ENCODE measurements at regions not wholly inside any gene's neighbourhood (a gene's known extent, or its start where the extent isn't known, plus 50 kb on each side); places are given as distances from the start of the nearest gene placed in this dataset.

GRCh38 chr3:102124704-102125103 is 275.4 kb downstream of the NFKBIZ start:
- no peak for FAIRE-seq

- no peak for FAIRE-seq
These were observed 276.1 kb downstream of the NFKBIZ start for GRCh38 chr3:102125197-102125993.

DNA sequence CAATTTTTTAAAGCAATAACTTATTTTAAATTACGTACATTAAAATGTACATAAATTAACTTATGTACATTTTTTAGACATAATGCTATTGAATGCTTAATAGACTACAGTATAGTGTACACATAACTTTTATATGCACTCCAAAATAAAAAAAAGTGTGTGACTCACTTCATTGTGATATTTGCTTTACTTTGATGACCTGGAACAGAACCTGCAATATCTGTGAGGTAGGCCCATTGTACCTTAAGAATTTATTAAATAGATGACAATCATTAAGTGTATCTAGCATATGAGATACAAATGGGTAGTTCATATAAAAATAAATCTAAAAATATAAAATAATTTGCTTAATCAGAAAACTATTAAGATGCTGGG is 276.7 kb downstream of the NFKBIZ start:
- FAIRE-seq: no peak

GRCh38 chr3:102129760-102130608 is 280.7 kb downstream of the NFKBIZ start:
- FAIRE-seq: no peak

GRCh38 chr3:102132370-102132769 is 283.1 kb downstream of the NFKBIZ start:
- FAIRE-seq: no peak

DNA sequence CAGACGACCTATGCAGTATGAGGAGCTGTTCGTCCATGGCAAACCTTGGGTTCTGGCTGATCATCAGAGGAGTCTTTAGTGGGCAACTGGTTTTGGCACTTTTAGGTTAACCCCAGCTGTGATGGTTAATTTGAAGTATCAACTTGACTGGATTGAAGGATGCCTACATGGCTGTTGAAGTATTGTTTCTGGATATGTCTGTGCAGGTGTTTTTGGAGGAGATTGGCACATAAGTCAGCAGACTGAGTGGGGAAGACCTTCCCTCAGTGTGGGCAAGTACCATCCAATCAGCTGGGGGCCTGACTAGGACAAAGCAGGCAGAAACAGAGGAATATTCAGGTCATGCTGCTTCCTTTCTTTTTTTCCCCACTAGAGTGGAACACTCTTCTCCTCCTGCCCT is 284.1 kb downstream of the NFKBIZ start:
- no peak for FAIRE-seq

DNA sequence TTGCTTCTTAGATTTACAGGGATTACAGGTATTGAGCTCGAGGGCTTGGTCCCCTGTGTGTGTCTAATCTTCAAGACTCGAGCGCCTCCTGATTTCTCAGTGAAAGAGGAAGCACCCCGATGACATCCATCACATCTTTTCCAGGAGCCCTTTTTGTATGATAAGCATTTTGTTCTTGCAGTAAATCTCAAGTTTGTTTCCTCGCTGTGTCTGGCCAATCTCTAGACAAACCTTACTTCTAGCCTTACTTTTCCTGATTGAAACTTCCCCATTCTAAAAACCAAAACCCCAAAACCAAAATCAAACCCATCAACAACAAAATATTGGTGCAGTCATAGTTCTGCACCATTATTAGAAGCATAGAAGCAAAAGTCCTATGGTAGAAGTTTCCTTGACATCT is 286.0 kb downstream of the NFKBIZ start:
- no peak for FAIRE-seq

DNA sequence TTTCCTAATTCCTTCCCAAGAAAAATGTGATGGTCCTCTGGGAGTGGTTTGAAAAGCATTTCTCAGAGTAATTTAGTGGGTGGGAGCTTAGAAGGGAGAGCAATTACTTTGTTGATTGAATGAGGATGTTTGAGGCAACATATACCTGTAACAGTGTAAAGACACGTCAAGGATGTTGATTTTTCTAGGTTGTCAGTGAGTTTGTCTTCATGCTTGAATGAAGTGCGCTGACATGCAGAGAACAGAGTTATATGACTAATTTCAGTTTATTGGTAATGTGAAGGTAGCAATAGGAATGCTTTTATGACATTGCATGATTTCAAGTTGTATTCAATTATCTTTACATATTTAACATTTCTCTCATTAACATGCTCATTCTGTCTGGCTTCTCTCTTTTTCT is 286.9 kb downstream of the NFKBIZ start:
- no peak for FAIRE-seq

DNA sequence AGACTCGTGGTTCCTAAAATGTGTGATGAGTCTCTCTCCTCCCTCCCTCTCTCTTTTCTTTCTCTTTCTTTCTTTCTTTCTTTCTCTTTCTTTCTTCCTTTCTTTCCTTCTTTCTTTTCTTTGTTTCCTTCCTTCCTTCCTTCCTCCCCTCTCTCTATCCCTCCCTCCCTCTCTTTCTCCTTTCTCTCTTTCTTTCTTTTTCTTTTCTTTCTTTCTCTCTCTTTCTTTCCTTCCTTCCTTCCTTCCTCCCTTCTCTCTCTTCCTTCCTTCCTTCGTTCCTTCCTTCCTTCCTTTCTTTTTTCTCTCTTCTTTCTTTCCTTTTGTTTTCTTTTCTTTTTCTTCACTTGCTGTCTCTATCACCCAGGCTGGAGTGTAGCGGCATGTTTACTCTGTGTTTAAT is 290.8 kb downstream of the NFKBIZ start:
- FAIRE-seq: no peak

DNA sequence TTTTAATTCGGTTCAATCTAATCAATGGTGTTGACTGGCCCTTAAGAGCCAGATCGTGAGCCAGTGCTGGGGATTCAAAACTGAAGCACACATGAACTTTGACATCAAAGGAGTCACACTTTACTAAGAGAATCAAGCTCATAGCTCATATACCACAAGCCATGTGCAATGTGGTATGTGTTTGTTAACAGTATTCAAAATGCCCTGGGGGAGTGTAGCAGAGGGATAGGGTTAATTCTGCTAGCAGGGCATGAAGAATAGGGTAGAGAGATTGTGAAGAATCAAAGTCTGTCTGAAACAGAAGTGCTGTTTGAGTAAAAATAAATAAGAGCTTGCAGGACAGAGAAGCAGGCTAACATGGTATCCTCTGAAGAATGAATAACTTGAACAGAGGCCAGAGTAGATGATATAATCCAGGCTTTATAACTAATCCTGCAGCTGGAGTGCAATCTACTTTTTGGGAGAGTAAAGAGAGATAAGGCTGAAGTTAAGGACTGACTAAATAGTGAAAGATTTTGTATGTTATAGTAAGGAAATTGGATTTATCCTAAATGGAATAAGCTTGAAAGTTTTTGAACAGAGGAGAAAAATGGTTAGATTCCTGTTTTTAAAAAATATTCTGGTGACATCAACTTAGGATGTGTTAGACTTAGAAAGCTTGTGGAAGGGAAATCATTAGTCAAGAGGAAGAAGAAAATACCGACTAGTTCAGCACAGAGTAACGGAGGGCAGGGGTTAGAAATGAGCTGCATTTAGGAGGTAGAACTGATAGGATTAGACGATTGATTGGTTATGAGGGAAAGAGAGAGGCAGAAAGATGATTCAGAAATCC is 292.0 kb downstream of the NFKBIZ start:
- FAIRE-seq: no peak

- FAIRE-seq: no peak
These were observed 292.6 kb downstream of the NFKBIZ start for GRCh38 chr3:102141928-102142239.

DNA sequence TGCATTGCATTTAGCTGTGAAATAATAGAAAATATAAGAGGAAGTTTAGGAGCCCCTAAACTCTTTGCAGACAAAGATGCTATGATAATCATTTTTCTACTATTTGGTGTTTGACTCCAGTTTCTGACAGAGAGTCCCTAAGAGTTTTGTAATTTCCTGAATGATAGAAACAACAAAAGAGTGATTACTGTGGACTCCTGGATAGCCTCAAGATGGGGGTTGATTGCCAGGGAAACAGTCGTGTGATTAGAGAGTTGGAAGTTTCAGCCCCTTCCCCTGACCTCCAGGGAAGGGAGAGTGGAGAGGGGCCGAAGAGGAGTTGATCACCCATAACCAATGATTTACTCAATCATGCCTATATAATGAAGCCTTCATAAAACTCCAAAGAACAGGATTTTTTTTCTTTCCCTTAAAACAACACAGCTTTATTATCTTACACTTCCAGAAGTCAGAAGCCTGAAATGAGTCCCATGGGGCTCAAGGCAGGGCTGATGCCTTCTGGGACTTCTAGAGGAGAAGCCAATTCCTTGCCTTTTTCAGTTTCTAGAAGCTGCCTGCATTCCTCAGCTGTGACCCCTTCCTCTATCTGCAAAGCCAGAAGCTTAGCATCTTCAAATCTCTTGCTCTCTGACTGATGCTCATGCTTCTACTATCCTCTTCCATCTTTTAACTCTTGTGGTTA is 292.3 kb upstream of the ZPLD1 start:
- no peak for FAIRE-seq

DNA sequence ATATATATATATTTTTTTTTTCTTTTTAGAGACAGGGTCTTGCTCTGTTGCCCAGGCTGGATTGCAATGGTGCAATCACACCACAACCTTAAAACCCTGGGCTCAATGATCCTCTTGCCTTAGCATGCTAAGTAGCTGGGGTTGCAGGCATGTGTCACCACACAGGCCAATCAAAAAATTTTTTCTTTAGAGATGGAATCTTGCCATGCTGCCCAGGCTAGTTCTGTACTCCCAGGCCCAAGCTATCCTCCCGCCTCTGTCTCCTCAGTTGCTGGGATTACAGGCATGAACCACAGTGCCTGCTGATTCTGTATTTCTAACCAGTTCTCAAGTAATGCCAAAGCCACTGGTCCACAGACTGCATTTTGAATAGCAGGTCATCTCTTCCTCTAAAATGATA is 291.3 kb upstream of the ZPLD1 start:
- no peak for FAIRE-seq

DNA sequence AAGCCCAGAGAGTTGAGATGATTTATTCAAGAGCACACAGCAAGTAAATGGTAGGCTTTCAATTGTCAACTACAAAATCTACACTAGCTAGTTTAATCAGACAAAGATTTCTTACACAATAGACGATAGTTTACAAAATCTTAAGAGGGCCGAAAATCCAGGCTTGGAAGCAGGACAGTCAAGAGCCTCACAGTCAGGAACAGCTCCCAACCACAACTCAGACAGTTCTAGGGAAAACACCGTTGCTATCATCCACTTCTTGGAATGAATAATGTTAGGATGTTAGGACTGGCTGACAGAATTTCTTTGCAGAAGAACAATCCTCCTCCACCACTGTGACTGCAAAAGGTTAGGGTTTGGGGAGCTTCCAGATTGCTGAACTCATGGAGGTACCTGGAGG is 290.8 kb upstream of the ZPLD1 start:
- FAIRE-seq: no peak

DNA sequence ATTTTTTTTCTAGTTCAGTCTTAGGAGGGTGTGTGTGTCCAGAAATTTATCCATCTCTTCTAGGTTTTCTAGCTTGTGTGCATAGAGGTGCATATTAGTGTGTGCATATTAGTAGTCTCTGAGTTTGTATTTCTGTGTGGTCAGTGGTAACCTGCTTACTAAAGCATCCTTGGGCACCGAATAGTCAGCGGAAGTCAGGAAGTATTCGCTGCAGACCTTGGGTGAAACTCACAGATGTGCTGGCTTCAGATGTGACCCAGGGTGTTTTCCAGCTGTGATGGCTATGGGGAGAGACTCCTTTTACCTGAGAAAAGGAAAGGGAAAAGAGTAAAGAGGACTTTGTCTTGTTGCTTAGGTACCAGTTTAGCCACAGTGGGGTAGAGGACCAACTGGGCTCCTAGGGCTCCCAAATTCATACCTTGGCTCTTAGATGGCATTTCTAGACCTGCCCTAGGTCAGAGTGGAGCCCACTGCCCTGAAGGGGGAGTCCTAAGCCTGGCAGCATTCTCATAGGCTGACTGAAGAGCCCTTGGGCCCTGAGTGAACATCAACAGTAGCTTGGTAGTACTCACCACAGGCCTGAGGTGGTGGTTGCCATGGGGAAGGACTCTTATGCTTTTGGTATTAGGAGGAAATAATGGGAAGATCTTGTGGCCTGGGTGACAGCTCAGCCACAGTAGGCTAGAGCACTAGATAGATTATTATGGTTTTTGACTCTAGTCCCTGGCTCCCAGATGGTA is 286.0 kb upstream of the ZPLD1 start:
- FAIRE-seq: no peak

DNA sequence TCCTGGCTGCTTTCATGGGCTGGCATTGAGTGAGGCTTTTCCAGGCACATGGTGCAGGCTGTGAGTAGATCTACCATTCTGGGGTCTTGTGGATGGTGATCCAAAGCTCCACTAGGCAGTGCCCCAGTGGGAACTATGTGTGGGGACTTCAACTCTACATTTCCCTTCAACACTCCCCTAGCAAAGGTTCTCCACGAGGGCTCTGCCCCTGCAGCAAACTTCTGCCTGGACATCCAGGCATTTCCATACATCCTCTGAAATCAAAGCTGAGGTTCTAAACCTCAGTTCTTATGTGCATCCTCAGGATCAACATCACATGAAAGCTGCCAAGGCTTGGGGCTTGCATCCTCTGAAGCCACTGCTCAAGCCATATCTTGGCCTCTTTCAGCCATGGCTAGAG is 282.9 kb upstream of the ZPLD1 start:
- FAIRE-seq: no peak

DNA sequence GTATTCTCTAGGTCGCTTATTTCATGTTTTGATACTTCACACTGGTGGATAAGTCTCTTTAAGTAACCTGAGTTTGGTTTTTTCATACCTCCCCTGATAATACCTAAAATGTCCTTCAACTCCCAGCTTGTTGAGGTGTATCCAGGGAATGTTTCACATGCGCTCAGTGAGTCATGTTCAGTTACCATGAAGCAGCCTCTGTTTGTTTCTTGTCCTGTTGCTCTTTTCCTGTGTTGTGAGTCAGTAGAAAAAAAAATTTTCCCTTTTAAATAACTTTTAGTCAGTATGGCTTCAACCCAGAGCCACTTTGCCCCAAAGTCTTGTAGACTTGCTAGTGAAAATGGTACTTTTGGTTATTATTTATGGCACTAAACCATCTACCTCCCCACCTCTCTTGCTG is 278.4 kb upstream of the ZPLD1 start:
- FAIRE-seq: peak; percentile 21

DNA sequence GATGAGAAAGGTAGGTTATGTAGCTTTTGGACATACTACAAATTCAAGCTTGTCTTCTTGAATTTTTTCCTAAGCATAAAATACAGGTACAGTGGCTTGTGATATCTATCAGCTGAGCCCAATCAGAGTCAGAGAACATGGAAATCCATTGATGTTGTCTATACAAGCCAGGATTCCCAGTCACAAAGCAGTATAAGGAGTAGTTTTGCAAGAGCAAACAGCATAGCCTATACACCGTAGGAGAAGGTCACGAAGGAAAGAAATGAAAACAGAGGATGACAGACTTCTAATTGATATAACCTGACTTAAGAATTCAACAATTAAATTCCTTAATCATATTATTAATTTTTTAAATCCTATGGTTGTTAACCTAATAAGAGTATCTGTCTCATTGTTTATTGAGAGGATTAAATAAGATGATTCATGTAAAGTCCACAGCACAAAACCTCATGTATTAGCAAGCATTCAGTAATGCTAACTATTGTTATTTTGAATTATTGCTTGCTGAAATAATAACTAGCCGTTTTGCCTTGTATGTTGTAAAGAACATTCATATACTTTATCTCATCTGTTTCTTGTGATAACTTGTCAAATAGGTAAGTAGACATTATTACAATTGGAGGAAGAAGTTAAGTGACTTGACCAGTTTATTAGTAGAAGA is 276.6 kb upstream of the ZPLD1 start:
- FAIRE-seq: peak; percentile 76

GRCh38 chr3:102159810-102160451 is 274.9 kb upstream of the ZPLD1 start:
- FAIRE-seq: no peak

DNA sequence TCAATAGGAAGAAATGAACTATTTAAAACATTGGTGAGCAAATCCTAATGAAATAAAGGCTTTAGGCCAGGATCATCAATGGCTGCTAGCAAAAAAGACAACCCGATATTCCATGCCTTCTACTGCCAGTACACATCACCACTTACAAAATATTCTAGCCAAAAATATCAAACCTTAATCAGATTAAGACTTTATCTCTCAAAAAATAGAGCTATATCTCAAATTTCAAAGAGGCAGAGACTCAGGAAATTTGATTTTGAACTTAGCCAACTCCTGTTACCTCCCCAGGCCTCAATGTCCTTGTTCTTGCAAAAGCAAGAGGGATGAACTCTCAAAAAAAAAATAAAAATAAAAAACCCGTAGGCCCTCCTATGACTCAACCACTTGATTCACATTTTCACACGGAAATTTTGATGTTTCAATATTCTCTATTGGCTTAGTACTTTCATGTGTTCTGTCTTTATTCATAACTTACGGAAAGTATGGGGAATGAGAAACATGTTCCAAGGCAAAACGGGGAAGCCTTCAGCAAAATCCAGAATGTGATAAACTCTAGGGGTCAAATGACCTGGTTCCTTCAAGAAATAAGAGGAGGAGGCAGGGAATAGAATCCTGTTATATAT is 273.3 kb upstream of the ZPLD1 start:
- no peak for FAIRE-seq

- FAIRE-seq: no peak
These were observed 272.6 kb upstream of the ZPLD1 start for GRCh38 chr3:102162251-102162650.
